Loucy (cell line): ENCODE measurements at regions not wholly inside any gene's neighbourhood (a gene's known extent, or its start where the extent isn't known, plus 50 kb on each side); places are given as distances from the start of the nearest gene placed in this dataset.

Source experiments
- CTCF ChIP-seq: fragments of 200-600 bp; sonication (generic); conservative IDR thresholded peaks from 2 replicates; pipeline ENCODE4 v1.5.1; 2014; ENCODE audit warnings: mild to moderate bottlenecking, antibody characterized with exemption, low read length
- EZH2phosphoT487 ChIP-seq: fragments of 200-600 bp; IDR thresholded peaks from 2 replicates; pipeline ENCODE4 v1.6.1; 2018; ENCODE audit warnings: antibody characterized with exemption, mild to moderate bottlenecking, moderate library complexity, borderline replicate concordance

- TF ChIP-seq CTCF (no peak), EZH2phosphoT487 (no peak)
These were observed 96.6 kb downstream of the QPCT start for GRCh38 chr2:37441055-37441454.
